Hepatocyte (in vitro differentiated cells): ENCODE measurements at regions not wholly inside any gene's neighbourhood (a gene's known extent, or its start where the extent isn't known, plus 50 kb on each side); places are given as distances from the start of the nearest gene placed in this dataset.

ENCODE experiments used
- DNase-seq: peaks from one replicate; pipeline ENCODE4 v3.0.0-alpha.2; 2016; ENCODE audit warnings: low spot score
- H2AFZ ChIP-seq: fragments of 200-600 bp; sonication (generic); 2 replicates; pipeline ENCODE4 v1.6.0; 2016; ENCODE audit warnings: antibody characterized with exemption, mild to moderate bottlenecking
- H3K27ac ChIP-seq: fragments of 200-600 bp; sonication (generic); 2 replicates; pipeline ENCODE4 v1.5.1; 2016; ENCODE audit warnings: mild to moderate bottlenecking
- H3K27me3 ChIP-seq: fragments of 200-600 bp; sonication (generic); 2 replicates; pipeline ENCODE4 v1.6.1; 2016
- H3K36me3 ChIP-seq: fragments of 200-600 bp; sonication (generic); replicated peaks from 2 replicates; pipeline ENCODE4 v1.5.1; 2016; ENCODE audit warnings: low read depth; ENCODE audit not compliant: insufficient read depth
- H3K4me1 ChIP-seq: fragments of 200-600 bp; sonication (generic); 2 replicates; pipeline ENCODE4 v1.5.1; 2016; ENCODE audit warnings: mild to moderate bottlenecking, moderate library complexity; ENCODE audit not compliant: insufficient read depth
- H3K4me2 ChIP-seq: fragments of 200-600 bp; sonication (generic); 2 replicates; pipeline ENCODE4 v1.6.0; 2016
- H3K4me3 ChIP-seq: fragments of 200-600 bp; sonication (generic); 2 replicates; pipeline ENCODE4 v1.5.1; 2016; ENCODE audit warnings: mild to moderate bottlenecking
- H3K79me2 ChIP-seq: fragments of 200-600 bp; sonication (generic); 2 replicates; pipeline ENCODE4 v1.6.0; 2017; ENCODE audit warnings: mild to moderate bottlenecking
- H3K9me2 ChIP-seq: fragments of 200-600 bp; sonication (generic); replicated peaks from 2 replicates; pipeline ENCODE4 v1.6.0; 2017; ENCODE audit warnings: mild to moderate bottlenecking; ENCODE audit not compliant: insufficient read depth
- H3K9me3 ChIP-seq: fragments of 200-600 bp; sonication (generic); 2 replicates; pipeline ENCODE4 v1.5.1; 2016; ENCODE audit warnings: low read depth, mild to moderate bottlenecking
- H4K20me1 ChIP-seq: fragments of 200-600 bp; sonication (generic); 2 replicates; pipeline ENCODE4 v1.6.0; 2016; ENCODE audit warnings: mild to moderate bottlenecking; ENCODE audit not compliant: insufficient read depth, poor library complexity, severe bottlenecking
- EZH2 ChIP-seq: fragments of 200-600 bp; sonication (generic); IDR thresholded peaks from 2 replicates; pipeline ENCODE4 v1.6.1; 2016; ENCODE audit warnings: antibody characterized with exemption, mild to moderate bottlenecking, borderline replicate concordance
- EZH2phosphoT487 ChIP-seq: fragments of 200-600 bp; sonication (generic); IDR thresholded peaks from one replicate; pipeline ENCODE4 v1.6.1; 2018; ENCODE audit warnings: antibody characterized with exemption, mild to moderate bottlenecking, low read depth, moderate library complexity; ENCODE audit not compliant: unreplicated experiment, severe bottlenecking
- WGBS: methylation state at CpG from one replicate; pipeline ENCODE4 v1.1.6; 2016; ENCODE audit warnings: low lambda C conversion rate; ENCODE audit errors: missing lambda C conversion rate; 5-methylcytosine and 5-hydroxymethylcytosine counted together
- TF ChIP-seq, protein P1 (sequence below): fragments of 200-600 bp; sonication (generic); IDR thresholded peaks from 2 replicates; pipeline ENCODE4 v1.5.1; 2016; ENCODE audit warnings: antibody characterized with exemption, mild to moderate bottlenecking; ENCODE audit not compliant: poor library complexity

DNA sequence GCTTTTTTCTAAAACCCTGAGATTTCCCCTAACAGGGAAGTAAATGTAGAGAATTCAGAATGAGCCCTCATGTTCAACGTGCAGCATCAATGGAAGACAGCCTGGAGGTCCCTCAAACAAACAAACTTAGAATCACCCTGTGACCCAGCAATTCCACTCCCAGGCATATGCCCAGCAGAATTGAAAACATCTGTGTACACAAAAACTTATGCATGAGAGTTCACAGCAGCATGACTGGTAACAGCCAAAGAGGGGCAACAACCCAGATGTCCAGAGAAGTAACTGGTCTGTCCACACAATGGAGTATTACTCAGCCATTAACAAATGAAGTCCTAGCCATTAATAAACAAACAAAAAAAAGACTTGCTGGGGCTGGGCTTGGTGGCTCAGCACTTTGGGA is 252.7 kb downstream of the PARN start:
- 73% methylated on average over 1 of the region's 1 CpG for WGBS
- Histone ChIP-seq H3K9me3 (no peaks in the 10 kb centered on the region), H3K27ac (no peak overlapping the region), H2AFZ (no peak overlapping the region), H3K4me2 (no peak overlapping the region), H3K79me2 (no peaks in the 10 kb centered on the region), H3K27me3 (no peaks in the 10 kb centered on the region), H4K20me1 (no peaks in the 10 kb centered on the region), H3K4me1 (no peaks in the 10 kb centered on the region), H3K4me3 (no peak overlapping the region), H3K9me2 (no peaks in the 10 kb centered on the region), H3K36me3 (no peaks in the 10 kb centered on the region)
- TF ChIP-seq, protein P1, sequence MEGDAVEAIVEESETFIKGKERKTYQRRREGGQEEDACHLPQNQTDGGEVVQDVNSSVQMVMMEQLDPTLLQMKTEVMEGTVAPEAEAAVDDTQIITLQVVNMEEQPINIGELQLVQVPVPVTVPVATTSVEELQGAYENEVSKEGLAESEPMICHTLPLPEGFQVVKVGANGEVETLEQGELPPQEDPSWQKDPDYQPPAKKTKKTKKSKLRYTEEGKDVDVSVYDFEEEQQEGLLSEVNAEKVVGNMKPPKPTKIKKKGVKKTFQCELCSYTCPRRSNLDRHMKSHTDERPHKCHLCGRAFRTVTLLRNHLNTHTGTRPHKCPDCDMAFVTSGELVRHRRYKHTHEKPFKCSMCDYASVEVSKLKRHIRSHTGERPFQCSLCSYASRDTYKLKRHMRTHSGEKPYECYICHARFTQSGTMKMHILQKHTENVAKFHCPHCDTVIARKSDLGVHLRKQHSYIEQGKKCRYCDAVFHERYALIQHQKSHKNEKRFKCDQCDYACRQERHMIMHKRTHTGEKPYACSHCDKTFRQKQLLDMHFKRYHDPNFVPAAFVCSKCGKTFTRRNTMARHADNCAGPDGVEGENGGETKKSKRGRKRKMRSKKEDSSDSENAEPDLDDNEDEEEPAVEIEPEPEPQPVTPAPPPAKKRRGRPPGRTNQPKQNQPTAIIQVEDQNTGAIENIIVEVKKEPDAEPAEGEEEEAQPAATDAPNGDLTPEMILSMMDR, result no peak
- TF ChIP-seq EZH2 (no peak), EZH2phosphoT487 (no peak)
- DNase-seq, result no peak

DNA sequence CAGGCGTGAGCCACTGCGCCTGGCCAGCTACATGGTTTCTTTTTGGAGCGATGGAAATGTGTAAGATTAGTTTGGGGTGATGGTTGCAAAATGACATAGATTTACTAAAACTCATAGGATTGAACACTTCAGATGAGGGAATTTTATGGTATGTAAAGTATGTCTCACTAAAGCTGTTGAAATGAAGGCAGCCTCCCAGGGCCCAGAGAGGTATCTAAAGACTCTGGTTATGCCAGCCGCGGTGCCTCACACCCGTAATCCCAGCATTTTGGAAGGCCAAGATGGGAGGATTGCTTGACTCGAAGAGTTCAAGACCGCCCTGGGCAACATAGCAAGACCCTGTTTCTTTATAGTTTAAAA is 254.9 kb downstream of the PARN start:
- no peaks in the 10 kb centered on the region for H3K9me3 ChIP-seq
- no peak overlapping the region for H3K27ac ChIP-seq
- H3K4me2 ChIP-seq, result no peak overlapping the region
- no peak overlapping the region for H3K4me3 ChIP-seq
- H2AFZ ChIP-seq, result no peak overlapping the region
- no peaks in the 10 kb centered on the region for H3K27me3 ChIP-seq
- no peaks in the 10 kb centered on the region for H3K9me2 ChIP-seq
- H4K20me1 ChIP-seq, result no peaks in the 10 kb centered on the region
- WGBS, result 89% methylated on average over 8 of the region's 8 CpGs
- TF ChIP-seq EZH2phosphoT487 (no peak), EZH2 (no peak)
- TF ChIP-seq, protein P1, result no peak
- DNase-seq, result no peak
- no peaks in the 10 kb centered on the region for H3K4me1 ChIP-seq
- H3K36me3 ChIP-seq, result no peaks in the 10 kb centered on the region
- no peaks in the 10 kb centered on the region for H3K79me2 ChIP-seq

DNA sequence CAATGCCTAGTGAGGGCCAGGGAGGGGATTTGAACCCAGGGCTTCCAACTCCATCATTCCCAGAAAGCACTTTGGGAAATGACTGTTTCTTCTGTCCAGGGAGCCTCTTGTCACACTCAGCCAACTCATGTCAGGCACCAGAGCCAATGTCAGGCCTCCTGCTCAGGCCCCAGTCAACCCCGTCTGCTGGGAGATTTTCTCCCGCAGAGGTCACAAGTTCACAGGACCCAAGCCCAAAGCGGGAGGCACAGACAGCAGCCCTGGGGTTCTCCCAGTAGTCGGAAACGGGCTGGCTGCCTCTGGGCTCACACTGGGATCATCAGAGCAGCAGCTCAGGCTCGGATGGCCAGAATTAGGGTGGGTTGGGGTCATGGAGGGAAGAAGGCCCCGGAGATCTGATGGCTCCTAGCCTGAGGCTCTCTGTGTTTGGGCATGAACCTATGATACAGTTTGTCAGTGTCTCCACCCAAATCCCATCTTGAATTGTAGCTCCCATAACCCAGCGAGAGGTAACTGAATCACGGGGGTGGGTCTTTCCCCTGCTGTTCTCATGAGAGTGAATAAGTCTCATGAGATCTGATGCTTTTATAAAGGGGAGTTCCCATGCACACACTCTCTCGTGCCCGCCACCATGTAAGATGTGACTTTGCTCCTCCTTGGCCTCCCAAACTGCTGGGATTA is 255.5 kb downstream of the PARN start:
- 92% methylated on average over 10 of the region's 11 CpGs for WGBS
- no peaks in the 10 kb centered on the region for H3K36me3 ChIP-seq
- no peak for DNase-seq
- TF ChIP-seq, protein P1, result no peak
- TF ChIP-seq EZH2phosphoT487 (no peak), EZH2 (no peak)
- no peaks in the 10 kb centered on the region for H3K27me3 ChIP-seq
- H3K4me1 ChIP-seq, result no peaks in the 10 kb centered on the region
- no peak overlapping the region for H3K4me2 ChIP-seq
- H3K79me2 ChIP-seq, result no peaks in the 10 kb centered on the region
- no peaks in the 10 kb centered on the region for H3K9me2 ChIP-seq
- no peak overlapping the region for H2AFZ ChIP-seq
- H3K9me3 ChIP-seq, result no peaks in the 10 kb centered on the region
- no peak overlapping the region for H3K4me3 ChIP-seq
- no peak overlapping the region for H3K27ac ChIP-seq
- no peaks in the 10 kb centered on the region for H4K20me1 ChIP-seq

DNA sequence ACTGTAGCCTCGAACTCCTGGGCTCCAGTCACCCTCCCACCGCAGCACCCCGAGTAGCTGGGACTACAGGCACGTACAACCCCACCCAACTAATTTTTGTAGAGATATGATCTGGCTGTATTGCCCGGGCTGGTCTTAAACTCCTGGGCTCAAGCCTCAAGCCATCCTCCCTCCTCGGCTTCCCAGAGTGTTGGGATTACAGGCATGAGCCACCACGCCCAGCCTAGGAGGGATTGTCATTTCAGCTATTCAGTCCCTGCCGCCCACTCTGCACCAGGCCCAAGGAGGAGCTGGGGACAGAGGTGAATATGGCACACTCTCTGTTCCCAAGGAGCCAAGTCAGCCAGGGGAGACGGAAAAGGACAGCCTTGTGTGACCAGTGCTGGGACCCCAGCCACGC is 256.2 kb downstream of the PARN start:
- Histone ChIP-seq H3K9me2 (no peaks in the 10 kb centered on the region), H3K79me2 (no peaks in the 10 kb centered on the region), H3K36me3 (no peaks in the 10 kb centered on the region), H3K4me3 (no peak overlapping the region), H2AFZ (no peak overlapping the region), H3K4me2 (no peak overlapping the region), H3K4me1 (no peaks in the 10 kb centered on the region), H3K9me3 (no peaks in the 10 kb centered on the region), H3K27me3 (no peaks in the 10 kb centered on the region), H4K20me1 (no peaks in the 10 kb centered on the region), H3K27ac (no peak overlapping the region)
- TF ChIP-seq EZH2phosphoT487, result no peak
- TF ChIP-seq, protein P1, result no peak
- TF ChIP-seq EZH2, result no peak
- WGBS, result 88% methylated on average over 10 of the region's 10 CpGs
- no peak for DNase-seq
